ENCODE measurements at regions not wholly inside any gene's neighbourhood (a gene's known extent, or its start where the extent isn't known, plus 50 kb on each side); places are given as distances from the start of the nearest gene placed in this dataset.

GRCh38 chr3:84522893-84523292 is 435.9 kb upstream of the CADM2 start (continued):
- TF ChIP-seq E2F8 (IDR thresholded peaks at IDR 0.05; ENCODE audit: low read depth, partially characterized antibody): no peak

- Histone ChIP-seq H2AFZ (ENCODE audit: control insufficient read depth, low read depth, low read length) (no peak overlapping the region), H3K27ac (ENCODE audit: control insufficient read depth, insufficient read depth) (no peak overlapping the region), H4K20me1 (ENCODE audit: control insufficient read depth, insufficient read depth) (no peaks in the 10 kb centered on the region), H3K9ac (ENCODE audit: control insufficient read depth, insufficient read depth, low read length) (no peak overlapping the region), H3K27me3 (replicated peaks in 1 of 2; ENCODE audit: control insufficient read depth in 2 of 2, insufficient read depth in 2 of 2, low read length in 1 of 2) (no peaks in the 10 kb centered on the region), H3K4me3 (no peak overlapping the region), H3K36me3 (ENCODE audit: control insufficient read depth in 2 of 2, insufficient read depth in 2 of 2, low read length in 1 of 2) (no peaks in the 10 kb centered on the region), H3K4me2 (ENCODE audit: control insufficient read depth, insufficient read depth) (no peak overlapping the region), H3K79me2 (ENCODE audit: control insufficient read depth, insufficient read depth, low read length) (no peaks in the 10 kb centered on the region), H3K9me3 (replicated peaks; ENCODE audit: control insufficient read depth, insufficient read depth, low read length) (no peaks in the 10 kb centered on the region), H3K4me1 (ENCODE audit: control insufficient read depth, insufficient read depth, low read length) (no peaks in the 10 kb centered on the region)
- SMC1A ChIA-PET (ENCODE audit: uncharacterized antibody, unreplicated experiment): interaction anchor here (3.2 kb wide), 1 partner anchor 11 kb away, joined by 17 read pairs; no protein-coding TSS in a partner anchor
- DNase-seq (ENCODE audit: low read depth, low spot score) (no peak), ATAC-seq (no peak), FAIRE-seq (no peak)
- WGBS (ENCODE audit: insufficient coverage, insufficient replicate concordance, low lambda C conversion rate, missing lambda C conversion rate): 0% methylated on average over 3 of the region's 3 CpGs
- intact Hi-C loops (cut with micrococcal nuclease; ENCODE audit: unreplicated experiment): no loop called here
- RAD21 ChIA-PET (ENCODE audit: unreplicated experiment): no interaction called here
- CTCF ChIA-PET: interaction anchor here (2.7 kb wide), 1 partner anchor 11 kb away, joined by 18 read pairs; no protein-coding TSS in a partner anchor
- no TSS peak for BruUV-seq (replicated peaks)
- POLR2A ChIA-PET: no interaction called here
- in situ Hi-C loops (cut with MboI): no loop called here
- TF ChIP-seq RELB (IDR thresholded peaks at IDR 0.05; ENCODE audit: low read depth): no peak
- TF ChIP-seq IRF5 (IDR thresholded peaks at IDR 0.05; ENCODE audit: borderline replicate concordance): no peak
- TF ChIP-seq TAF1 (IDR thresholded peaks at IDR 0.05; ENCODE audit: borderline replicate concordance, low read depth, low read length): no peak
- TF ChIP-seq NR2F1 (conservative IDR thresholded peaks at IDR 0.05): no peak
- TF ChIP-seq GABPA (IDR thresholded peaks at IDR 0.05; ENCODE audit: low read depth): no peak
- TF ChIP-seq SMC3 (IDR thresholded peaks at IDR 0.05; ENCODE audit: borderline replicate concordance, low read length): no peak
- no peak for TF ChIP-seq E2F8 (IDR thresholded peaks at IDR 0.05; ENCODE audit: low read depth, partially characterized antibody)
- TF ChIP-seq ATF7 (IDR thresholded peaks at IDR 0.05; ENCODE audit: low read depth): no peak
- TF ChIP-seq SKIL (IDR thresholded peaks at IDR 0.05; ENCODE audit: low read depth, poor library complexity, severe bottlenecking): no peak
Measured at GRCh38 chr3:84536916-84537315, 421.9 kb upstream of the CADM2 start.
